CD8-positive, alpha-beta memory T cell (primary cell): ENCODE measurements at regions not wholly inside any gene's neighbourhood (a gene's known extent, or its start where the extent isn't known, plus 50 kb on each side); places are given as distances from the start of the nearest gene placed in this dataset.

Experiments
- CTCF ChIA-PET: fragments of 350-600 bp; sonication (Branson Sonifier 250); formaldehyde crosslinking; loops from one replicate; lab custom pipeline; 2021; ENCODE audit warnings: antibody characterized with exemption; lab: Charles Lee
- POLR2A ChIA-PET: fragments of 350-600 bp; sonication (Branson Sonifier 250); formaldehyde crosslinking; loops from one replicate; lab custom pipeline; 2021; ENCODE audit warnings: antibody characterized with exemption; lab: Charles Lee
- DNase-seq, 5 donors: peaks; one replicate each; pipeline versions ENCODE4 v3.0.0 to v3.0.0-alpha.2; 2020 to 2022; ENCODE audit warnings: mixed read lengths in 1 of 5
- H3K27ac ChIP-seq: one replicate; pipeline ENCODE4 v1.7.0; 2013; ENCODE audit warnings: low read depth, mild to moderate bottlenecking, low read length, moderate library complexity
- H3K27me3 ChIP-seq: 2 replicates; pipeline ENCODE4 v1.7.0; 2013; ENCODE audit warnings: low read length, mild to moderate bottlenecking; ENCODE audit not compliant: insufficient read depth, poor library complexity, severe bottlenecking
- H3K36me3 ChIP-seq: 2 replicates; pipeline ENCODE4 v1.7.0; 2013; ENCODE audit warnings: mild to moderate bottlenecking, low read length, moderate library complexity; ENCODE audit not compliant: insufficient read depth
- H3K4me1 ChIP-seq: 2 replicates; pipeline ENCODE4 v1.7.0; 2013; ENCODE audit warnings: mild to moderate bottlenecking, low read length, moderate library complexity; ENCODE audit not compliant: insufficient read depth
- H3K4me3 ChIP-seq: 2 replicates; pipeline ENCODE4 v1.7.0; 2013; ENCODE audit warnings: mild to moderate bottlenecking, low read length
- H3K9me3 ChIP-seq: 2 replicates; pipeline ENCODE4 v1.7.0; 2013; ENCODE audit warnings: mild to moderate bottlenecking, low read length
- H3K27ac Mint-ChIP-seq, 8 donors: one replicate each; pipeline ENCODE4 v1.8.0; 2020 to 2021; ENCODE audit warnings: mixed read lengths in 8 of 8, mild to moderate bottlenecking in 6 of 8, inconsistent platforms in 3 of 8, moderate library complexity in 3 of 8
- H3K27me3 Mint-ChIP-seq, 2 donors: one replicate each; pipeline ENCODE4 v1.8.0; 2020 to 2021; ENCODE audit warnings: mixed read lengths in 2 of 2, mild to moderate bottlenecking in 1 of 2, moderate library complexity in 1 of 2
- H3K36me3 Mint-ChIP-seq, 3 donors: one replicate each; pipeline ENCODE4 v1.8.0; 2020 to 2021; ENCODE audit warnings: mixed read lengths in 3 of 3, inconsistent platforms in 1 of 3, mild to moderate bottlenecking in 1 of 3
- H3K4me1 Mint-ChIP-seq, 3 donors: one replicate each; pipeline ENCODE4 v1.8.0; 2020 to 2021; ENCODE audit warnings: mixed read lengths in 3 of 3, inconsistent platforms in 1 of 3, mild to moderate bottlenecking in 1 of 3
- H3K4me3 Mint-ChIP-seq, 7 donors: one replicate each; pipeline ENCODE4 v1.8.0; 2020 to 2021; ENCODE audit warnings: mixed read lengths in 7 of 7, mild to moderate bottlenecking in 6 of 7, moderate library complexity in 4 of 7, inconsistent platforms in 2 of 7
- H3K9me3 Mint-ChIP-seq, 5 donors: one replicate each; pipeline ENCODE4 v1.8.0; 2020 to 2022; ENCODE audit warnings: mixed read lengths in 5 of 5, mild to moderate bottlenecking in 3 of 5, moderate library complexity in 2 of 5, inconsistent platforms in 1 of 5

GRCh38 chr6:88482465-88482864, 316.3 kb upstream of the CNR1 start:
- H3K27me3 ChIP-seq = no peaks in the 10 kb centered on the region
- Mint-ChIP-seq H3K36me3 (no peaks in the 10 kb centered on the region), H3K27me3 (peaks cover 2 to 15% of the 10 kb centered on the region in 2 donors), H3K9me3 (peaks cover 0 to 4% (median 0%) of the 10 kb centered on the region in 5 donors), H3K27ac (no peak overlapping the region), H3K4me3 (no peak overlapping the region), H3K4me1 (no peaks in the 10 kb centered on the region)
- no peak overlapping the region for H3K4me3 ChIP-seq
- ChIA-PET POLR2A (no interaction called here), CTCF (no interaction called here)
- no peaks in the 10 kb centered on the region for H3K36me3 ChIP-seq
- H3K9me3 ChIP-seq = no peaks in the 10 kb centered on the region
- H3K27ac ChIP-seq = no peak overlapping the region
- DNase-seq = no peak
- H3K4me1 ChIP-seq = no peaks in the 10 kb centered on the region

GRCh38 chr6:88481519-88481918, 315.4 kb upstream of the CNR1 start:
- no peak overlapping the region for H3K27ac Mint-ChIP-seq
- no peaks in the 10 kb centered on the region for H3K36me3 ChIP-seq
- ChIA-PET POLR2A (no interaction called here), CTCF (no interaction called here)
- H3K4me1 ChIP-seq = no peaks in the 10 kb centered on the region
- H3K4me1 Mint-ChIP-seq = no peaks in the 10 kb centered on the region
- H3K4me3 ChIP-seq = no peak overlapping the region
- H3K9me3 ChIP-seq = no peaks in the 10 kb centered on the region
- peaks cover 2 to 15% of the 10 kb centered on the region in 2 donors for H3K27me3 Mint-ChIP-seq
- no peak overlapping the region for H3K27ac ChIP-seq
- H3K4me3 Mint-ChIP-seq = no peak overlapping the region
- H3K27me3 ChIP-seq = no peaks in the 10 kb centered on the region
- no peak for DNase-seq
- H3K9me3 Mint-ChIP-seq = peaks cover 0 to 4% (median 0%) of the 10 kb centered on the region in 5 donors
- H3K36me3 Mint-ChIP-seq = no peaks in the 10 kb centered on the region

GRCh38 chr6:88480816-88481215, 314.7 kb upstream of the CNR1 start:
- Histone ChIP-seq H3K36me3 (no peaks in the 10 kb centered on the region), H3K27me3 (no peaks in the 10 kb centered on the region), H3K4me3 (no peak overlapping the region), H3K9me3 (no peaks in the 10 kb centered on the region), H3K4me1 (no peaks in the 10 kb centered on the region), H3K27ac (no peak overlapping the region)
- Mint-ChIP-seq H3K36me3 (no peaks in the 10 kb centered on the region), H3K4me1 (no peaks in the 10 kb centered on the region), H3K9me3 (peaks cover 0 to 4% (median 0%) of the 10 kb centered on the region in 5 donors), H3K4me3 (no peak overlapping the region), H3K27ac (no peak overlapping the region), H3K27me3 (peaks cover 2 to 15% of the 10 kb centered on the region in 2 donors)
- ChIA-PET POLR2A (no interaction called here), CTCF (no interaction called here)
- no peak for DNase-seq

GRCh38 chr6:88477413-88477812, 311.3 kb upstream of the CNR1 start:
- no peaks in the 10 kb centered on the region for H3K36me3 Mint-ChIP-seq

GRCh38 chr6:88476388-88476787, 310.2 kb upstream of the CNR1 start:
- H3K27me3 Mint-ChIP-seq = peaks cover 2 to 30% of the 10 kb centered on the region in 2 donors
- Histone ChIP-seq H3K9me3 (no peaks in the 10 kb centered on the region), H3K27me3 (no peaks in the 10 kb centered on the region), H3K36me3 (no peaks in the 10 kb centered on the region), H3K4me3 (no peak overlapping the region), H3K4me1 (no peaks in the 10 kb centered on the region), H3K27ac (no peak overlapping the region)
- no peaks in the 10 kb centered on the region for H3K9me3 Mint-ChIP-seq
- no peaks in the 10 kb centered on the region for H3K4me1 Mint-ChIP-seq
- no peak for DNase-seq
- ChIA-PET POLR2A (no interaction called here), CTCF (no interaction called here)
- H3K36me3 Mint-ChIP-seq = no peaks in the 10 kb centered on the region
- no peak overlapping the region for H3K27ac Mint-ChIP-seq
- no peak overlapping the region for H3K4me3 Mint-ChIP-seq

More at GRCh38 chr6:88477413-88477812, 311.3 kb upstream of the CNR1 start:
- Histone ChIP-seq H3K4me1 (no peaks in the 10 kb centered on the region), H3K36me3 (no peaks in the 10 kb centered on the region), H3K27ac (no peak overlapping the region), H3K27me3 (no peaks in the 10 kb centered on the region), H3K4me3 (no peak overlapping the region), H3K9me3 (no peaks in the 10 kb centered on the region)
- no peaks in the 10 kb centered on the region for H3K9me3 Mint-ChIP-seq
- no peak overlapping the region for H3K27ac Mint-ChIP-seq
- H3K27me3 Mint-ChIP-seq = peaks cover 2 to 33% of the 10 kb centered on the region in 2 donors
- ChIA-PET POLR2A (no interaction called here), CTCF (no interaction called here)
- H3K4me3 Mint-ChIP-seq = no peak overlapping the region
- no peaks in the 10 kb centered on the region for H3K4me1 Mint-ChIP-seq
- DNase-seq = no peak

GRCh38 chr6:88474720-88475119, 308.6 kb upstream of the CNR1 start:
- ChIA-PET CTCF (no interaction called here), POLR2A (no interaction called here)
- Histone ChIP-seq H3K27ac (no peak overlapping the region), H3K9me3 (no peaks in the 10 kb centered on the region), H3K27me3 (no peaks in the 10 kb centered on the region), H3K4me1 (no peaks in the 10 kb centered on the region), H3K4me3 (no peak overlapping the region), H3K36me3 (no peaks in the 10 kb centered on the region)
- Mint-ChIP-seq H3K36me3 (no peaks in the 10 kb centered on the region), H3K27ac (no peak overlapping the region), H3K9me3 (no peaks in the 10 kb centered on the region), H3K4me1 (no peaks in the 10 kb centered on the region), H3K4me3 (no peak overlapping the region), H3K27me3 (peaks cover 0 to 33% of the 10 kb centered on the region in 2 donors)
- DNase-seq = no peak

- peaks cover 0 to 28% of the 10 kb centered on the region in 2 donors for H3K27me3 Mint-ChIP-seq
- no peaks in the 10 kb centered on the region for H3K9me3 Mint-ChIP-seq
- ChIA-PET POLR2A (no interaction called here), CTCF (no interaction called here)
- no peaks in the 10 kb centered on the region for H3K4me1 Mint-ChIP-seq
- Histone ChIP-seq H3K27me3 (no peaks in the 10 kb centered on the region), H3K27ac (no peak overlapping the region), H3K4me1 (no peaks in the 10 kb centered on the region), H3K4me3 (no peak overlapping the region), H3K9me3 (no peaks in the 10 kb centered on the region), H3K36me3 (no peaks in the 10 kb centered on the region)
- no peak overlapping the region for H3K4me3 Mint-ChIP-seq
- no peak overlapping the region for H3K27ac Mint-ChIP-seq
- H3K36me3 Mint-ChIP-seq = no peaks in the 10 kb centered on the region
- no peak for DNase-seq
These were observed 307.4 kb upstream of the CNR1 start for GRCh38 chr6:88473589-88473988.

- no peaks in the 10 kb centered on the region for H3K9me3 Mint-ChIP-seq
- H3K4me1 ChIP-seq = no peaks in the 10 kb centered on the region
- no peaks in the 10 kb centered on the region for H3K9me3 ChIP-seq
- DNase-seq = no peak
- no peaks in the 10 kb centered on the region for H3K27me3 ChIP-seq
- no peak overlapping the region for H3K27ac ChIP-seq
- no peak overlapping the region for H3K27ac Mint-ChIP-seq
- H3K4me3 Mint-ChIP-seq = no peak overlapping the region
- CTCF ChIA-PET = no interaction called here
- no peaks in the 10 kb centered on the region for H3K4me1 Mint-ChIP-seq
- no peak overlapping the region for H3K4me3 ChIP-seq
- H3K27me3 Mint-ChIP-seq = peaks cover 0 to 23% of the 10 kb centered on the region in 2 donors
- POLR2A ChIA-PET = no interaction called here
- H3K36me3 Mint-ChIP-seq = no peaks in the 10 kb centered on the region
- H3K36me3 ChIP-seq = no peaks in the 10 kb centered on the region
These were observed 306.8 kb upstream of the CNR1 start for GRCh38 chr6:88472851-88473525.
